Rectal smooth muscle tissue (tissue), 1 donor: ENCODE measurements at regions not wholly inside any gene's neighbourhood (a gene's known extent, or its start where the extent isn't known, plus 50 kb on each side); places are given as distances from the start of the nearest gene placed in this dataset.

Experiments used
- H3K27ac ChIP-seq: one replicate; pipeline ENCODE4 v1.7.0; 2013; ENCODE audit warnings: low read depth, low read length, inconsistent platforms
- H3K27me3 ChIP-seq: one replicate; pipeline ENCODE4 v1.7.0; 2013; ENCODE audit warnings: low read length; ENCODE audit not compliant: control insufficient read depth, insufficient read depth
- H3K36me3 ChIP-seq: one replicate; pipeline ENCODE4 v1.7.0; 2013; ENCODE audit warnings: low read length; ENCODE audit not compliant: control insufficient read depth, insufficient read depth
- H3K4me1 ChIP-seq: one replicate; pipeline ENCODE4 v1.7.0; 2013; ENCODE audit warnings: low read length; ENCODE audit not compliant: control insufficient read depth, insufficient read depth
- H3K4me3 ChIP-seq: one replicate; pipeline ENCODE4 v1.7.0; 2013; ENCODE audit warnings: low read length
- H3K9ac ChIP-seq: one replicate; pipeline ENCODE4 v1.7.0; 2013; ENCODE audit warnings: low read length

DNA sequence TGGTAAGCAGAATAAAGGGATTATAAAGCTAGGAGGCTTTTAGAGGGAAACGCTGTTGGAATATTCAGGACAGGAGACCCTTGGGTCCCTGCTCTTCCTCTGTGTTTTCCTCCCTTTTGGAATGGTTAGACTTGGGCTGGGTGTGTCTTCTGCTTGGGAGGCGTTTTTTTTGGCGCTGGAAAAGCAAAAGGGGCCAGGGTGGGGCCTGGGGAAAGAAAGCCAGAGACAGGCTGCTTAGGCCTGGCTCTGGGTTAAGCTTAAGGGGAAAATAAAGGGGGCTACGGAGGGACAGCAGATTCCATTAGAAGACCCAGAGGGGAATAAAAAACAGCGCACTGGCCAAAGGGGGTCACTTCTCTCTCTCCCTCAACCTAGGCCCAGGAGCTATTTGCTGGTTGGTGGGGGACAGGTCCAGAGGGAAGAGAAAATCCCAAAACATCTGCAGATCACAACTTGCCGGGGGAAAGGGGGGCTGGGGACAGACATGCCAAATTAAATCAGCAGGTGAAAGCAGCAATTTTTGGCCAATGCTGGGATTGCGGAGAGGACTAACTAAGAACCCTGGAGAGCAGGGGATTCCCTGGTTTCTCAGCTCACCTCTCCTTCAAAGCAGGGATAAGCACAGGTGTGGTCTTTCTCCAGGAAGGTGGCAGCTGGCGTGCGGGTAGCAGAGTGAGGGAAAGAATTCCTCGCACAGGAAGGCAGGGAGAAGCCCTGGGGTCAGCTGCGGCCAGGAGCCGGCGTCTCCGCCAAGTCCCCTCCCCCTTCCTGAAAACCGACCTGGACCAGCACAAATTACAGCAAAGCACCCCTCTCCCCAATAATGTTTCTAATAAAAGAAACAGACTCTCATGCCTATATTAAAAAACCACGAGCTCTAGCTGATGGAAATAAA, 82.2 kb upstream of the AK4 start:
- Histone ChIP-seq H3K36me3 (no peaks in the 10 kb centered on the region), H3K27ac (peak overlapping the region; percentile 99), H3K4me1 (no peaks in the 10 kb centered on the region), H3K4me3 (peak overlapping the region; percentile 87), H3K9ac (peak overlapping the region; percentile 45), H3K27me3 (no peaks in the 10 kb centered on the region)

DNA sequence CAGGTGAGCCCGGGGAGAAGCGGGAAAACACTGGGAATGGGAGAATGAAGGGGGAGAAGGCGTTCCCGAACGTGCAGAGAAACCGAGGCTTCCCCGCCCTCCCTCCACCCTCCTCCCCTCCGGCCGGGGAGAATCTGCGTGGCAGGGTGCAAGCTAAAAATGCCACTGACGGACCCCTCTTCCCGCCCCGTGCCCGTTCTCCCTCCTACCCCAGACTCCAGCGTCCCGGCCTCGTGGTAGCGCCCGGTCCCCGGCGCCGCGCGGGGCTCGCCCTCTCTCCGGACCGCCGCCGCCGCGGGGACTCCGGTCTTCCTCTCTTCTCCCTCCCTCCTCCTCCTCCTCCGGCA, 81.6 kb upstream of the AK4 start:
- no peaks in the 10 kb centered on the region for H3K27me3 ChIP-seq
- no peaks in the 10 kb centered on the region for H3K36me3 ChIP-seq
- H3K9ac ChIP-seq = peak overlapping the region; percentile 68
- H3K4me3 ChIP-seq = peak overlapping the region; percentile 87
- peak overlapping the region; percentile 99 for H3K27ac ChIP-seq
- no peaks in the 10 kb centered on the region for H3K4me1 ChIP-seq

DNA sequence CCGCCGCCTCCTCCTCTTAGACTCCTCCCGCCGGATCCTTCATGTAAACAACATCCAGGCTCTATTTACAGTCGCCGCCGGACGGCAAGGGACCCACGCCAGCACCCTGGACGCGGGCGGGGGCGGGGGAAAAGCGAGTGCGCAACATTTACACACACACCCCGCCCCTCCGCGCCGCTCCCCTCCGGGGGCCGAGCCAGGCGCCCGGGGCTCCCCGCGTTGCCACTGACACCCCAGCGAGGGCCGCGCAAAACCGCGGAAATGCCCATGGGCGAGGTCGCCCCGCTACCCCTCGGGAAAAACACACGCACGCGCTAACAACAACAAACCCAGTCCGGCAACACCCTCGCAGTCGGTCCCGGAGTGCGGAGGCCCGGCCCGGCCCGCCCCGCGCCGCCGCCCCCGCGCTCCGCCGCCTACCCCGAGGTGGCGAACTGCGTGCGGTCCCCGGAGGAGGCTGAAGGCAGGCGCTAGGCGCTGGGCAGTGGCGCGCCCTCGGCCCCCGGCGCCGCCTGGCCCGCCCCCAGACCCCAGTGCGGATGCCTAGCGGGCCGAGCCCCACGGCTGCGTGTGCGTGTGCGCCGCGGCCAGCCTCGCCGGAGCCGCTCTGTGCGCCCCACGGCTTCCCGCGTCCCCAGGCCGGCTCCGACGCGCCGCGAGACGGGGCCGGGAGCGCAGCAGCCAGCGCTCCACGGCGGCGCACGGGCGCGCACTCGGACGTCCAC, 81.1 kb upstream of the AK4 start:
- Histone ChIP-seq H3K9ac (peak overlapping the region; percentile 68), H3K27ac (peak overlapping the region; percentile 99), H3K36me3 (no peaks in the 10 kb centered on the region), H3K4me1 (no peaks in the 10 kb centered on the region), H3K4me3 (peak overlapping the region; percentile 87), H3K27me3 (no peaks in the 10 kb centered on the region)

DNA sequence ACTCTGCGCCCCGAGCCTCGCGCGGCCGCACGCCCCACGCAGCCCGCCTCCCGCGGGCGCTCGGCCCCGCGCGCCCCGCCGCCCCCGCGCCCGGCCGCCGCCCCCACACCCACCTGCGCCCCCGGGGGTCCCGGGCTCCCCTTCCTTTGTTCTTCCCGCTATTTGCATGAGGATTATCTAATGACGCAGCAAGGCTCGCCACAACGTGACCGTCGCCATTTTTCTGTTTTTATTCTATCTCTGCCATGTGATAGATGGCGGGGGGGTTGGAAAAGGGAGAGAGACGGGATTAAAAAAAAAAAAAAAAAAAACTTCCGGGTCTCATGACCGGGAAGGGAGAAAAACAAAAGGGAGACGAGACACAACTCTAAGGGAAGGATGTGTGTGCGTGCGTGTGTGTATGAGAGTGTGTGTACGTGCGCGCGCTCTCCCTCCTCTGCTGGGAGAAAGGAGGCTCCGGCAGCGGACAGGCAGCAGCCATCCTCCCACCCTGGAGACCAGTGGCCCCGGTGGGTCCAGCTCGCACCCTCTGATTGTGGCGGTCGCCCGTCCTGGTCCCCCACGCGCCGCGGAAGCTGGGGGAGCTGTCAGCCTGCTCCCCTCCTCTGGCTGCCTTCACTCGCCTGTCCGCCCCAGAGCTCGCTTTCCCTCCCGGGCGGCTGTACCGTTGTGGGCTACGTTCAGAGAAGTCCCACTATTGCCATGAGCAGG, 80.4 kb upstream of the AK4 start:
- Histone ChIP-seq H3K36me3 (no peaks in the 10 kb centered on the region), H3K27ac (peak overlapping the region; percentile 99), H3K4me3 (peak overlapping the region; percentile 99), H3K27me3 (no peaks in the 10 kb centered on the region), H3K4me1 (no peaks in the 10 kb centered on the region), H3K9ac (peak overlapping the region; percentile 93)

DNA sequence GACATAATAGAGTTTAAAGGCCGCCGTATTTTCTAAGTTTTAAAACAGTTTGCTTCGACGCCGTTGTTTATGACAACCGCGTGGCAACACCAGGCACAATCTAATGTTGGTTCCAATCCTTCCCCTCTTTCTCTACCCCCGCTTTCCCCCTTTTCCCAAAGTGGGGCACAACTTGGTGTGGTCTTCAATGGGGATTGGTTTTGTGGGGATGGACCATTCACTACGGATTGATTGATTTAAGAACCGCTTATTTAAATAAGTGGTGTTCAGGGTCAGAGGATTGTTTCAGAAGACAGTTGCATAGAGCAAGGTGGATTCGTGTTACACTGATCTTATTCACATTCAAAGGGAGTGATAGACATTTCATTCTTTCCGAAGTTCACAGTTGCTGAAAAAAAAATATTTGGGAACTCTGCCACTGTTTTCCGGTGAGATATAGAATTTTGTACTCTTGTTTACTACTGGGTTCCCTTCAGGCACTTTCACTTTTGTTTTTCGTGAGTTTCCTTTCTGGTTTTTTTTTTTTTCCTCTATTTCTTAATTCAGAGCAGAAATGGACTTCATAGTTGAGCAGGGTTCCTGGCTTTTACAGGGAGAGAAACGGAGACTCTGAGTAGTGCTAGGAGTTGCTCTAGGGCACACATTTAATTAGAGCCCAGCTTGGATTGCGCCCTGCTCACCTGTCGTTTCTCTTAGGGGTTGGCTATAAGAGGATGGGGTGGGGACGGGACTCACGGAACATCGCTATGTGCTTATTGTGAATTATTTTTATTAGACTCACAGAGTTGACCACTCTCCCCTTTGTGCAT, 79.6 kb upstream of the AK4 start:
- Histone ChIP-seq H3K4me3 (peak overlapping the region; percentile 99), H3K27me3 (no peaks in the 10 kb centered on the region), H3K4me1 (no peaks in the 10 kb centered on the region), H3K9ac (peak overlapping the region; percentile 93), H3K36me3 (no peaks in the 10 kb centered on the region), H3K27ac (peak overlapping the region; percentile 99)

DNA sequence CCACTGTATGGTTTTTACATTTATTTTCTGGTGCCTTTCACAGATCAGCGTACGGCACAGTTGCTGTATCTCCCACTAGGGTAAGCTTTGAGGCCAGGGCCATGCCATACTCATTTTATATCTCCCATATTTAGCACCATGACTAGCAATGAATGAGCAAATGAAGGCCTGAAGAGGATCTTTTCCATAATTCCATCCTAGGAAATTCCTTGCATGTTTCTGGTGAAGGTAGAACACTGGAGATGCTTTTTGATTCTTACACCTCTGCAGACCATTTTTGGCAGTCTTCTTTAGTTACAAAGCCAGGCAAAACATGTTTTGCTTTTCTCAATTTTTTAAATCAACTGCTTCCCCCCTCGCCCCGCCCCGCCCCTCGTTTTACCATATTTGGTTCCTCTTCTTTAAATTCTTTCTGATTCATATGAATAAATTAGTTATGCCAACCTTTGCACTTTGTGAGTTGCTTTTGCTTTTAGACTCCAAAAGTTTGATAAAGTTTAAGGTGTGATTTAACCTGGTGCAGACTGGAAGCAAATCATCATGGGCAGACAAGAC, 78.9 kb upstream of the AK4 start:
- H3K9ac ChIP-seq = no peak overlapping the region
- peak overlapping the region; percentile 99 for H3K27ac ChIP-seq
- no peaks in the 10 kb centered on the region for H3K36me3 ChIP-seq
- H3K4me3 ChIP-seq = peak overlapping the region; percentile 99
- no peaks in the 10 kb centered on the region for H3K4me1 ChIP-seq
- H3K27me3 ChIP-seq = no peaks in the 10 kb centered on the region

DNA sequence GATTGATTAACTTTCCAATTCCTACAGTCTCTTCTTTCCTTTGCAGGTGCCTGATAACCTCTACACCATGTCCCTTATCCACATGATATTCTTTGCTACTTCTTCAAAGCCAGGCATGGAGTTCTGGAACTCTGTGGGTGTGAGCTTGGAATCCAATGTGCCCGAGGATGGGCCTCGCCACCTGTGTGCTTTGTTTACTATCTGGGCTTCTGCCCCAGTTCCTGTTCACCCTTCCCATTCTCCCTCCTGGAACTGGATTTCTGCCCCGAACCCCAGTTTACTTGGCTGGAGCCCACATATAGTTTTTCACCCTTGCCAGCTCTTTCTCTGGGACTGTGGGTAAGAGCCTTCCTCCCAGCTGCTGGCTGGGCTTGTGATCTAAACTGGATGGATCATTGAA, 75.2 kb upstream of the AK4 start:
- Histone ChIP-seq H3K27ac (no peak overlapping the region), H3K36me3 (no peaks in the 10 kb centered on the region), H3K4me1 (no peaks in the 10 kb centered on the region), H3K9ac (no peak overlapping the region), H3K27me3 (no peaks in the 10 kb centered on the region), H3K4me3 (no peak overlapping the region)

DNA sequence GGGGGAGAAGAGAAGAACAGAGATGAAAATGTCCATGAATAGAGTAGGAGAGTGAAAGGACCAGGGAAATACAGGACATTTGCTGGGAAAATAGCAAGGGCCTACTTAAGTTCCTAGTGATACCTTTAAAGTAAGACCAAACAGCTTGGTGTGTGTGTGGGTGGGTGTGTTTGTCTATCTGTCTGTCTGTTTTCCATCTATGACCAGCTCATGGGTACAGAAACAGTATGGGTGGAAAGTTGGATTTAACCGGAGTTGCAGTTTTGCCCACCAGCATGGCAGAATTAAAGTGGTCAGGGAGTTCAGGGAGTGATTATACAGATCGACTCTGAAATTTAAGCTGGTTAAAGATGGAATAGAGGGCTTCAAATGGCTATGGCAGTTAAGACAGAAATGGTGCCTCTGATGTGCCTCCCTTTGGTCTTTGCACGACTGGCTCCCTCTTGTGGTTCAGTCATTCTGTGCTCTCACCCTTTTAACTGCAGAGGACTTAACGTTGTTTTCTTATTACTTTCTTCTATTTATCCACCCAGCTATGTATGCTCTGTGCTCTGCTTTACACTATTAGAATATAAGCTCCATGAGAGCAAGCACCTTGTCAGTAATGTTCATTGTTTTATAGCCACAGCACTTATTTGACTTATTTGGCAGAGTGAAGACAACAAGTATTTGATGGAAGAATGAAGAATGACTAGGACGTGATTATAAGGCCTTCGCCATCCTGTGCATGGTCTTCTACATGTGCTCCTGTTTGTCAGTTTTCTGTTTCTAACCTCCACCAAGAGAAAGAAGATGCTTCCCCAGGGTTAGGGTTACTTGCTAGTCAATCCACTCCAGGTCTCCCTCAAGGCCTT, 72.7 kb upstream of the AK4 start:
- no peak overlapping the region for H3K9ac ChIP-seq
- no peaks in the 10 kb centered on the region for H3K4me1 ChIP-seq
- no peak overlapping the region for H3K4me3 ChIP-seq
- H3K27me3 ChIP-seq = no peaks in the 10 kb centered on the region
- H3K36me3 ChIP-seq = no peaks in the 10 kb centered on the region
- no peak overlapping the region for H3K27ac ChIP-seq

DNA sequence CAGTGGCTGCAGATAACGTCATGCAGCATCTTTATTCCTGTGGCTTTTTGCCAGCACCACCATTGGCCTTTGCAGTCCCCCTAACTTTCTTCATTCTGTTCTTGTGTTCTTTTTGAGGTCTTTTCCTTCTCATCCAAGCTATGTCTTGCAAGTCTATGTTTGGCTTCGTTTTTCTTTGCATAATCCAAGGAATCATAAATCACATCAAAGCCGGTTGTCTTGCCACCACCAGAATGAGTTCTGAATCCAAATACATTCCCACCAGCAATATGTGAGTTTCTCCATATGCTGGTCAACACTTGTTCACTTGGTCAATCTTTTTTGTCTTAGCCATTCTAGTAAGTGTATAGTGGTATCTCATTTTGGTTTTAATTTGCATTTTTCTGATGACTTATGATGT, 70.6 kb upstream of the AK4 start:
- Histone ChIP-seq H3K9ac (no peak overlapping the region), H3K27ac (no peak overlapping the region), H3K36me3 (no peaks in the 10 kb centered on the region), H3K27me3 (no peaks in the 10 kb centered on the region), H3K4me3 (no peak overlapping the region), H3K4me1 (no peaks in the 10 kb centered on the region)

DNA sequence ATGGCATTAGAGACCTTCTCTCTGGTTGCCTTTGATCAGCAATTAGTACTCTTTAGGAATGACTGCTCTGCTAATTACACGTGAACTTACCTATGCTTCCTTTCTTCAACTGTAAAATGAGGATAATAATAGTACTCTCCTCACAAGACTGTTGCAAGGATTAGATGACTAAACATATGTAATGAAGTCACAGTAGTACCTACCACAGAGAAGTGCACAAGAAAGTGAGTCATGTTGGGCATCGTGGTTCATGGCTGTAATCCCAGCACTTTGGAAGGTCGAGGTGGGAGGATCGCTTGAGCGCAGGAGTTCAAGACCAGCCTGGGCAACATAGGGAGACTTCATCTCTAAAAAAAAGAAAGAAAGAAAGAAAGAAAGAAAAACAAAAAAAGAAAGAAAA, 68.1 kb upstream of the AK4 start:
- no peak overlapping the region for H3K27ac ChIP-seq
- no peaks in the 10 kb centered on the region for H3K4me1 ChIP-seq
- H3K9ac ChIP-seq = no peak overlapping the region
- H3K36me3 ChIP-seq = no peaks in the 10 kb centered on the region
- H3K27me3 ChIP-seq = no peaks in the 10 kb centered on the region
- H3K4me3 ChIP-seq = no peak overlapping the region

DNA sequence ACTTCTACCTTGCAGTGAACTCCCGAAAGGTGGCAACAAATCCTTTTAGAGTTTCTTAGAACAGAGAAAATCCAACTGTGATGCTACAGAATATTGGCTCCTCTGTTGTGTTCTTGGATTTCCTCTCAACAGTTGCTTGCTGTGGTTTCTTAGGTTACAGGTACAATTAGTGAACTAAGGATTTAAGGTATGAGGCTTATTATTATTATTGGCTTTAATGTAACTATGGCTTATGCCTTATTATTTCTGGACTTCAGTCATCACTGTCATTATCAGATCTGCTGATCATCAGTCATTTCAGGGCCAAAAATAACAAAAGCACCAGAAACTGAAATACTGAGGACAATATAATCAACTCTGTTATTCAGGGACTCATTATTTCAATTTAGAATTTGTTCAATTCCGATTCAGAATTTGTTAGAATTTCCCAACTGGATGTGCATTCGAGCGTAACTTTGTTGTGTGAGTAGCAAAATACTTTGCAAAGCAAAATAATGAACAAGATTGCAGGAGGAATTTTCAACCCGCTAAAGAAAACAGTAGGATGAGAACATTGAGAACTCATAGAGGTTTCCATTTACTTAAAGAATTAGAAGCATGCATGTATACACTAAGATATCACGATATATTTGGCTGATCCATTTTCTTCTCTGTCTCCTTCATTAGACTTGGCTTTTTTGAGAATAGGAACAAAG, 65.5 kb upstream of the AK4 start:
- no peak overlapping the region for H3K9ac ChIP-seq
- H3K36me3 ChIP-seq = no peaks in the 10 kb centered on the region
- H3K4me1 ChIP-seq = no peaks in the 10 kb centered on the region

More for the DNA sequence above, 65.5 kb upstream of the AK4 start:
- Histone ChIP-seq H3K27ac (no peak overlapping the region), H3K4me3 (no peak overlapping the region), H3K27me3 (no peaks in the 10 kb centered on the region)
